IPS DF 4.7 (cell line): ENCODE measurements at regions not wholly inside any gene's neighbourhood (a gene's known extent, or its start where the extent isn't known, plus 50 kb on each side); places are given as distances from the start of the nearest gene placed in this dataset.
"Not testable (repeated sequence)": the region's sequence is repeated elsewhere in the genome, so short reads cannot be mapped to it uniquely, and the experiment has no call there.

Experiments
- DNase-seq: peaks from one replicate; pipeline ENCODE4 v3.0.0-alpha.2; 2013; ENCODE audit warnings: low spot score; ENCODE audit errors: extremely low read depth

GRCh38 chr4:33837043-33837838 is 2407.1 kb downstream of the ARAP2 start:
- no peak for DNase-seq

GRCh38 chr4:33841120-33841519 is 2403.2 kb downstream of the ARAP2 start:
- peak; percentile 30 for DNase-seq

- no peak for DNase-seq
These were observed 2393.9 kb downstream of the ARAP2 start for GRCh38 chr4:33850371-33850902.

- not testable (repeated sequence) for DNase-seq
These were observed 2390.6 kb downstream of the ARAP2 start for GRCh38 chr4:33853670-33854069.

GRCh38 chr4:33864290-33864859 is 2379.9 kb downstream of the ARAP2 start:
- DNase-seq = no peak

GRCh38 chr4:33873791-33874190 is 2370.5 kb downstream of the ARAP2 start:
- no peak for DNase-seq

GRCh38 chr4:33878710-33879109 is 2365.6 kb downstream of the ARAP2 start:
- no peak for DNase-seq

GRCh38 chr4:33881176-33881575 is 2363.1 kb downstream of the ARAP2 start:
- DNase-seq = no peak

- DNase-seq = no peak
These were observed 2361.9 kb downstream of the ARAP2 start for GRCh38 chr4:33882246-33882990.

GRCh38 chr4:33883111-33883510 is 2361.2 kb downstream of the ARAP2 start:
- DNase-seq = no peak

GRCh38 chr4:33886356-33886755 is 2358.0 kb downstream of the ARAP2 start:
- no peak for DNase-seq

GRCh38 chr4:33890841-33891240 is 2353.5 kb downstream of the ARAP2 start:
- DNase-seq = no peak

GRCh38 chr4:33911959-33912358 is 2332.4 kb downstream of the ARAP2 start:
- DNase-seq = no peak

GRCh38 chr4:33914386-33914785 is 2329.9 kb downstream of the ARAP2 start:
- no peak for DNase-seq

- no peak for DNase-seq
These were observed 2320.8 kb downstream of the ARAP2 start for GRCh38 chr4:33923469-33923868.

- no peak for DNase-seq
These were observed 2320.1 kb downstream of the ARAP2 start for GRCh38 chr4:33924239-33924638.

- DNase-seq = no peak
These were observed 2319.5 kb downstream of the ARAP2 start for GRCh38 chr4:33924811-33925210.

- no peak for DNase-seq
These were observed 2313.8 kb downstream of the ARAP2 start for GRCh38 chr4:33930497-33930896.

- no peak for DNase-seq
These were observed 2313.3 kb downstream of the ARAP2 start for GRCh38 chr4:33931026-33931425.

- DNase-seq = no peak
These were observed 2304.0 kb downstream of the ARAP2 start for GRCh38 chr4:33940281-33940680.

GRCh38 chr4:33941854-33942253 is 2302.5 kb downstream of the ARAP2 start:
- DNase-seq = no peak

- DNase-seq = no peak
These were observed 2295.4 kb downstream of the ARAP2 start for GRCh38 chr4:33948921-33949320.
